HG03103 (cell line): ENCODE measurements at regions not wholly inside any gene's neighbourhood (a gene's known extent, or its start where the extent isn't known, plus 50 kb on each side); places are given as distances from the start of the nearest gene placed in this dataset.
"Not testable (repeated sequence)": the region's sequence is repeated elsewhere in the genome, so short reads cannot be mapped to it uniquely, and the experiment has no call there.

Source experiments
- ATAC-seq: cut with Tn5 transposase; IDR thresholded peaks from one replicate; pipeline ENCODE4 v1.9.1; 2021; ENCODE audit warnings: low read depth; ENCODE audit not compliant: unreplicated experiment

DNA sequence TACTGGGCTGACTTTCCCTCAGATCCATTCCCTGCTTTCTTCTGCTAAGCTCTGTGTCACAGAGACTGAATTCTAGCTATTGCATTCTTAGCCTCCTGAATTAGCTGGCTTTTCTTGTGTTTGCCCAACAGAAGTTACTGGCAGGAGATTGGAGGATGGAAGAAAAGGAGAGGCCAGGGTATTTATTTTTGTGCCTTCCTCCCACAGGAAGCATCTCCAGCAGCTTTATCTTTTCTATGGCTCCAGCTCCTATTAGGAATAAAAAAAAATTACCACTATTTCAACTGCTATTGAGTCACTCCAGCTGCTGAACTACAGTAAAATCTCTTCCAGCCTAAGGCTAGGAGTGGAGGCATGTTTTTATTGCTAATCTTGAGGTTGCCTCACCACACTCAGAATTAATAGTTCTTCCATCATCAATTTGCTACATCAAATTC, 492.4 kb downstream of the RFPL4B start:
- ATAC-seq: no peak

- ATAC-seq: peak; percentile 84
Measured at GRCh38 chr6:112841553-112842329, 494.6 kb downstream of the RFPL4B start.

DNA sequence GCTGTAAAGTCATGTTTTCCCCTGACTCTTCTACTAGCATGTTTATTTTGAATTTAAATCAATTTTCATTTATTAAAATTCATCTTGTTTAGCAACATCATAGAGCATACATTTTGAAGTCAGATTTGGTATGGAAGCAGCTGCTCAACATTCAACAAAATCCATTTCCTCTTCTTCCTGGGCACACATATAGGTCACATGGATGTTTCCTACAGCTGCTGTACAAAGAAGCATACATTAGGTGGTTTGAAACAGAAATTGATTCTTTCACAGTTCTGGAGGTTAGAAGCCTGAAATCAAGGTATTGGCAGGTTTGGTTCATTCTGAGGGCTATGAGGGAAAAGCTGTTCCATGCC, 495.2 kb downstream of the RFPL4B start:
- peak; percentile 38 for ATAC-seq

DNA sequence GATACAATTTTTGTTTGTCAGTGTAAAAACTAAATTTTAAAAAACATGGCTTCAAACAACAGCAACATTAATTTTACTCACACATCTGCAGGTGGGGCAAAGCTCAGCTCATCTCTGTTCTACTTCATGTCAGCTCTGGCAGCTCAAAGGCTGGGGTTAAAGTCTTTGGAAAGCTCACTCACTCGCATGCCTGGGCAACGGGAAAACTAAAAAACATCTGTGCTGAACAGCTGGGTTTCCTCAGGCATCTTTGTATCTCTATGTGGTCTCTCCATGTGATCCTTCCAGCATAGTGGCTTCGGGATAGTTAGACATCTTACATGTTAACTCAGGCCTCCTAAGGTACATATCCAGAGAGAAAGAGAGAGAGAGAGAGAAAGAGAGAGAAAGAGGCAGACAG, 499.6 kb downstream of the RFPL4B start:
- ATAC-seq: no peak

- ATAC-seq: no peak
Measured at GRCh38 chr6:112851146-112851545, 504.0 kb downstream of the RFPL4B start.

DNA sequence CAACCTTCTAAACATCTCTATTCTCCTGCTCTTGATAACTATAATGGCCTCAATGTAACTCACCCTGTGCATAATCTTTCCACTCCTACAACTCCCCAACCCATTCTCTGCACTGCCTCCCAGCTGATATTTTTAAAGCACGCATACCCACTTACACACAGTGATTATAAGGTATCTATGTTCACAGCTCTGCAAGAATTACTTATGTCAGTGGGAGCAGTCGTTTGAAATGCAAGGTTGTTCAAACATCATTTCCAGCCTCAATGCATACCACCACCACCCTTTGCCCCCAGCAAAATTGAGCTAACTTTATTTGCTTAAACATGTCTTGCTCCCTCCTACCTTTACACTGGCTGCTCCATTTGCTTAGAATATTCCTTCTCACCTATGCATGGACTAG, 506.0 kb downstream of the RFPL4B start:
- no peak for ATAC-seq

DNA sequence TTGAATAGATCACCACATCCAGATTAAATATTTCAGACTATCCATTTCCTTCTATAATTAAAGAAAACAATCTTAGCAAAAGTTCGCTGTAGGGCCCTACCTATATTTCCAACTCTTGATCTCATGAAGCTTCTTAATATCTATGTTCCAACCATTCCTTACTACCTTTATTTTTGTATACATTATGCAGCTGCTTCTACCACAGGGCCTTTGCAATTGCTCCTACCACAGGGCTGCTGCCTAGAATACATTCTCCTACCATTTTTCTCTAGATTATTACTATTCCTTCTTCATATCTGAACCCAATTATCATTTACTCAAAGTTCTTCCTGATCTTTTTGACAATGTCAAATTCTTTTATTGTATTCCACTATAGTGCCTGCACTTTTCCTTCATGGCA, 516.6 kb downstream of the RFPL4B start:
- no peak for ATAC-seq

GRCh38 chr6:112865131-112865530, 518.0 kb downstream of the RFPL4B start:
- no peak for ATAC-seq

DNA sequence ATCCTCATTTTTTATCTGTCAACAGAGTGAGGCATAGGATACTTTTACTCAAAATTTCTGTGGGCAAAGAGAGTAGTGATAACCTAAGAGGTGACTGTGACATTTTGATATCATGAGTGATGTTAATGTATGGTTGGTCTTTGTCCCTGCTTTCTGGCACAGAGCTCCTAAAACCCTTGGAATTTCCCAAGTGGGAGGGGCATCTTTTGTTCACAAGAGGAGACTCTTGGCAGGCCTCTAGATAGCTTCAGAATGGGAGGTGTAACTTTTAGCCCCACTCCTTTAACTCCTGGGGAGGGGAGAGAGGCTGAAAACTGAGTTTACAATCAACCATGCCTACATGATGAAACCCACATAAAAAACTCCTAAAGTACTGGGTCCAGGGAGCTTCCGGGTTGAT, 527.8 kb downstream of the RFPL4B start:
- no peak for ATAC-seq

- ATAC-seq: no peak
Measured at GRCh38 chr6:112877134-112878100, 530.3 kb downstream of the RFPL4B start.

- no peak for ATAC-seq
Measured at GRCh38 chr6:112879920-112880413, 532.8 kb downstream of the RFPL4B start.

DNA sequence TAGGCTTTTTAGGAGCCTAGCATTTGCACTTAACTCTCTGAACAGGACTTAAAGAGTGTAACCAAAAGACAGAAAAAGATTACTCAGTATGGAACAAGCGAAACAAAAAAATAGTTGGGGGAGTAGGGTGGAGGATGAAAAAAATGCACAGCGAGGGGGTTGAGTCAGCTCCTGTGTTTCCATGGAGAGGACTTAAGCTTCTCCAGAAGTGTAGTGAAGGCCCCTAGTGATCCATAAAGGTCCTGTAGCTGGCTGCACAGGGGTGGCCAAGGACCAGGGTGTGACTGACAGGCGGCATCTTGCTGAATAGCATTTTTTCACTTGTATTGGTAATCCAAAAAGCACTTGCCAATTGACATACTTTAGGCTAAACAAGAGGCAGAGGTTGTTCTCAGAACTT, 533.9 kb downstream of the RFPL4B start:
- no peak for ATAC-seq

DNA sequence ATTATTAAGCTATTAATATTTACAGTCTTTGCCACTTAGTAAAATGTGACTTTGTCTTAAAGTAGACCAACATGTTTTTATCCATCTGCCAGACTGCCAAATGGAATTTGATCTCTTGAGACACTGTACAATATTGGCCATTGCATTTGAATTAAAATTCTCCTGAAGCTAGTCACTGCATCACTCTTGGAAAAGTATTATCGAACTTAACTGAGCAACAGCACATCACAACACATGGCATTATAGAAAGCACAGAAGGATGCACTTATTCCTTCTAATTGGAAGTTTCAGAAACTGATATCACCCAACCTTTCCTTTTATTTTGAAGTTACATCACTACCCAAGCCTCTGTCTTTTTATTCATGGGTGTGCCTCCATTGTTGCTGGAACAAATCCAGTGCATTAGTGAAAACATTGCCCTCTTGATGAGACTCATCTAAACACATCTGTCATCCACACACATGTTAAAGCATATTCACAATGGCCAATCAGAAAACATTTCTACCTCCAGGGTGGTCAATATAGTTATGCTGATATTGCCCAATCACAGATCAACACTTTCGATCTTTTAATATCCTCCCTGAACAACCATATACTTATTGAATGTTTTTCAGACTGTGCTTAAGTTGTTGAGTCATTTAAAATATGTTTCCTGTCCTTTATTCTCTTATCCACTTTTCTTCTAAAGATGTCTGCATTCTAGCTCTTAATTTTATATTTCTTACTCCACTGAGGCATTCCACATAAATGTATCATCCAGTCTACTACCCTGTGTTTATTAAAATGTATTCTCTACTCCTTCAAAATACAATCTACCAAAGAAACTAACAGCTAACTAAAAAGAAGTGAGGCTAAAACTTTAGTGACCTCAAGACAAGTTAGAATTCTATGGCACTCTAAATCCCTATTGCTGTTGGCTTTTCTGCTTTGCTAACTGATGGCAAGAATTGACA, 535.0 kb downstream of the RFPL4B start:
- ATAC-seq: no peak

GRCh38 chr6:112883095-112883494, 536.0 kb downstream of the RFPL4B start:
- ATAC-seq: no peak

DNA sequence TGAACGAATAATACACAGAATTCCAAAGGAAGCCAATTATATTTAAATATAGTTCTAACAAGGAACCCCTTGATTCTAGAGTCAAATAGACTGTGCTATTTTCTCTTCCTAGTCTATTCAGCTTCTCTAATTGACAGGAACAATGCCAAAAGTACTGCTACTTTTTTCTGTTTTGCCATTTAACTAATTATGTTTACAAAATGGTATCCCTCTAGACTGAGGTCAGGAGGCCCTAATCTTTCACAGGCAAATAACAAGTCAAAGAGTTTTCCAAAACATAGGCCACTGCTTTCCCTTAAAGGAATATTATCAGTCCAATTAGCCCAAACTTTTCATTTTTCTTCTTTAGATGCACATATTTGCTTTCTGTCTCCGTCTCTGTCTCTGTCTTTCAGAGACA, 539.3 kb downstream of the RFPL4B start:
- ATAC-seq: no peak

DNA sequence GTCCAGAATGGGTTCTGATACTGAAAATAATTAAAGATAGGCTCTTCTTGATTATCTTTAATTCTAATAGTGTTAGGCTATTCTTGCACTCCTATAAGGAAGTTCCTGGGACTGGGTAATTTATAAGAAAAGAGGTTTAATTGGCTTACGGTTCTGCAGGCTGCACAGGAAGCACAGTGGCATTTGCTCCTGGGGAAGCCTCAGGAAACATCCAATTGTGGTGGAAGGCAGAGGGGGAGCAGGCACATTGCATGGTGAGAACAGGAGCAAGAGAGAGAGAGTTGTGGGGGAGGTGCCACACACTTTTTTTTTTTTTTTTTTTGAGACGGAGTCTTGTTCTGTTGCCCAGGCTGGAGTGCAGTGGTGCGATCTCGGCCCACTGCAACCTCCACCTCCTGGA, 540.3 kb downstream of the RFPL4B start:
- not testable (repeated sequence) for ATAC-seq

DNA sequence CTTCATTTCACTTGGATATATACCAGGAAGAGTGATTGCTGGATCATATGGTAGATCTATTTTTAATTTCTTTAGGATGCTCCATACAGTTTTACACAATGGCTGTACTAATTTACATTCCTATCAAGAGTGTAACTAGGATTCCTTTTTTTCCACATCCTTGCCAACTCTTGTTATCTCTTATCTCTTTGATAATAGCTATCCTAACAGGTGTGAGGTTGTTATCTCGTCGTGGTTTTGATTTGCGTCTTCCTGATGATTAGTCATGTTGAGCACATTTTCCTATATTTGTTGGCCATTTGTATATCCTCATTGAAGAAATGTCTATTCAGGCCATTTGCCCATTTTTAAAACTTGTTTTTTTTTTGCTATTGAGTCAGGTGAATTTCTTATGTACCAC, 552.4 kb downstream of the RFPL4B start:
- no peak for ATAC-seq

GRCh38 chr6:112903361-112903760, 556.2 kb downstream of the RFPL4B start:
- no peak for ATAC-seq

DNA sequence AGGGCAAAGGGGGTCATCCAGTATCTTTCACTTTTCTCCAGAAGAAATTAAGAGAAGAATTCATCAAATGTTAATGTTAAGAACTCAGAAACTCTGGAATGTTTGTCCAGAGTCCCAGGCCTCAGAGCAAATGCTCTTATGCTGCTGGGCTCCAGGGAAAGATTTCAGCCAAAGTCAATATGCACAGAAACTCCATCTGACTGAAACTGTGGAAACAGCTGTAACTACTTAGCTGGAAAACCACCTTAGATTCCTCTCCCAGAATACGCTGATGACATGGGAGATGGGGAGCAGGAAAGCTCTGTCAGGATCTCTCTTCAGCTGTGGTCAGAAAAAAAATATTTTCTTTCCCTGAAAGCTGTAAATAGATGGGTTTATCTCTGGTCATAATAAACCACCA, 559.6 kb downstream of the RFPL4B start:
- no peak for ATAC-seq

DNA sequence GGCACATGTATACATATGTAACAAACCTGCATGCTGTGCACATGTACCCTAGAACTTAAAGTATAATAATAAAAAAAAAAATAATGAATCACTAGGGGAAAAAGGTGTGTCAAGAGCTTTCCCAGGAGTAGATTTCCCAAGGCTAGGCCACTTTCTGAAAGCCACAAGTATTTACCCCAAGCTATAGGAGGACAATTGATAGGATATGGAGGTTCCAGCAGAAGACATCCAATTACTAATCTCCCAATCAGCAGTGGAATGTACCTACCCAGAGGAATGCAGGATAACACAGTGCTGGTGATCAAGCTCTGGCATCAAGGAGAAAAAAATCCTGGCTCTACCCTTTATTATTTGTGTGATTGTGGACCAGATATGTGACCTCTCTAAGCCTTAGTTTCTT, 562.7 kb downstream of the RFPL4B start:
- ATAC-seq: no peak
